SK-N-SH treated with all-trans-retinoic acid at 6 μM for 48 hours (cell line): ENCODE measurements at regions not wholly inside any gene's neighbourhood (a gene's known extent, or its start where the extent isn't known, plus 50 kb on each side); places are given as distances from the start of the nearest gene placed in this dataset.

Source experiments
- TCF4 ChIP-seq: fragments of 250-450 bp; sonication (Bioruptor Pico); IDR thresholded peaks from 2 replicates; pipeline ENCODE4 v1.8.0; 2021; ENCODE audit warnings: mild to moderate bottlenecking, moderate library complexity, borderline replicate concordance
- ZNF70 ChIP-seq: fragments of 450-650 bp; formaldehyde crosslinking; IDR thresholded peaks from 2 replicates; pipeline ENCODE4 v1.5.0; 2020; ENCODE audit warnings: mild to moderate bottlenecking, moderate library complexity
- TF ChIP-seq, protein P1 (sequence below): fragments of 250-450 bp; sonication (Bioruptor Pico); IDR thresholded peaks from 2 replicates; pipeline ENCODE4 v1.5.1; 2020; ENCODE audit warnings: low read depth, mild to moderate bottlenecking, moderate library complexity

DNA sequence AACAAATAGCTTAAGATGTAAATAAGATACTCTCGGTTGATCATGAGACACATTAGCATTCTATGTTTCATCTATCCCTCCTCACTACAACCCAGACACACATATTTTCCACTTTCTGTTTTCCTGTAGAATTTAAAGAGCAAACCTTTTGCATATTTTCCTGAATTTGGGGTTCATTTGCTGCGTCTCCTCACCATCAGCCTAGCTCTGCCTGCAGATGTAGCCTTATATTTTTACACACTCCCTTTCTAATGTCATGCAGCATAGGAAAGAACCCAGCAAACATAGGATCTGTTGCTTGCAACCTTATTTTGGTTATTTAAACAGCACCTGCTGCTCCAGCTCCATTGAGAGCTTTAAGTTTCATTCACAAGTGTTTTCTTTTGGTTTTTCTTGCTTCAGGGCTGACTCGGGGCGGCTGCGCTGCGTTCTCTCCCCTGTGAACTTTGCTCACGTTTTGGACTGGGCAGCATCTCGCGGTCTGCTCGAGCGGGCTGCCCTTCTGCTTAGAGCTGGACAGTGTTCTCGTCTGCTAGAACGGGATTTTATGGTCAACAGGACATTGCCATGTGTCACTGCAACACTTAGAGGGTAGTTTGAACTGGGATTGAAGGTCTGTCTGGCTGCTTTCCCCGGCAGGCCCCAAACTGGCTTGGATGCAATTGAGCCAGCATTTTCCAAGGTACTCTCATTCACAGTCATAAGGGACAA is 57.8 kb upstream of the VRK1 start:
- TF ChIP-seq ZNF70 (CRISPR knock-in tag): no peak
- no peak for TF ChIP-seq TCF4 (CRISPR knock-in tag)
- TF ChIP-seq, protein P1, sequence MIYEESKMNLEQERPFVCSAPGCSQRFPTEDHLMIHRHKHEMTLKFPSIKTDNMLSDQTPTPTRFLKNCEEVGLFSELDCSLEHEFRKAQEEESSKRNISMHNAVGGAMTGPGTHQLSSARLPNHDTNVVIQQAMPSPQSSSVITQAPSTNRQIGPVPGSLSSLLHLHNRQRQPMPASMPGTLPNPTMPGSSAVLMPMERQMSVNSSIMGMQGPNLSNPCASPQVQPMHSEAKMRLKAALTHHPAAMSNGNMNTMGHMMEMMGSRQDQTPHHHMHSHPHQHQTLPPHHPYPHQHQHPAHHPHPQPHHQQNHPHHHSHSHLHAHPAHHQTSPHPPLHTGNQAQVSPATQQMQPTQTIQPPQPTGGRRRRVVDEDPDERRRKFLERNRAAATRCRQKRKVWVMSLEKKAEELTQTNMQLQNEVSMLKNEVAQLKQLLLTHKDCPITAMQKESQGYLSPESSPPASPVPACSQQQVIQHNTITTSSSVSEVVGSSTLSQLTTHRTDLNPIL: no peak
